OCI-LY7 (cell line): ENCODE measurements at regions not wholly inside any gene's neighbourhood (a gene's known extent, or its start where the extent isn't known, plus 50 kb on each side); places are given as distances from the start of the nearest gene placed in this dataset.

Source experiments
- EZH2phosphoT487 ChIP-seq: fragments of 200-600 bp; sonication (generic); IDR thresholded peaks from 2 replicates; pipeline ENCODE4 v1.6.1; 2018; ENCODE audit warnings: low read depth, borderline replicate concordance, mild to moderate bottlenecking, mixed run types, antibody characterized with exemption, low read length, moderate library complexity, mixed read lengths
- TF ChIP-seq, protein P1 (sequence below): fragments of 200-600 bp; sonication (generic); conservative IDR thresholded peaks from 2 replicates; pipeline ENCODE4 v1.5.1; 2014; ENCODE audit warnings: mild to moderate bottlenecking, antibody characterized with exemption, low read length, moderate library complexity, mixed read lengths

DNA sequence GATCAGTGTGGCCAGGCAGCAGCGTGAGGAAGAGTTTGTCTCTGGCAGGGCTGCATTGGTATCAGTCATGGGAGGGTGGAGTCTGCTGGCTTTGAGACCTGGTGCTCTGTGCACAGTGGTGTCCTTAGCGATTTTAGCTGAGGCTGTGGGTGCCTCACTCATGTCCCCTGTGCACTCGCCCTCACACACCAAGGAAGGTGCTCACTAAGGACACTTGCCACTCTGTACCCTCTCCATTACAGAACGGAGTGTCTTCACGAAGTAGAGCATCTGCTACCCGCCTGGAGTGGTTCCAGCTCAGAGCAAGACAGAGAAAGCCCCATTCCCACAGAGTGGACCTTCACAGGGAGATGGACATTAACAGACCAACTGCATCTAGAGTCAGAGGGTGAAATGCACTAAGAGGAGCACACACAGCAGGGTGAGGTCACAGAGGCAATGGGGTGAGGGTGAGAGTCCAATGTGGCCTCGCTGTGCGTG lies 117.9 kb downstream of the MATN1 start:
- no peak for TF ChIP-seq EZH2phosphoT487
- TF ChIP-seq, protein P1, sequence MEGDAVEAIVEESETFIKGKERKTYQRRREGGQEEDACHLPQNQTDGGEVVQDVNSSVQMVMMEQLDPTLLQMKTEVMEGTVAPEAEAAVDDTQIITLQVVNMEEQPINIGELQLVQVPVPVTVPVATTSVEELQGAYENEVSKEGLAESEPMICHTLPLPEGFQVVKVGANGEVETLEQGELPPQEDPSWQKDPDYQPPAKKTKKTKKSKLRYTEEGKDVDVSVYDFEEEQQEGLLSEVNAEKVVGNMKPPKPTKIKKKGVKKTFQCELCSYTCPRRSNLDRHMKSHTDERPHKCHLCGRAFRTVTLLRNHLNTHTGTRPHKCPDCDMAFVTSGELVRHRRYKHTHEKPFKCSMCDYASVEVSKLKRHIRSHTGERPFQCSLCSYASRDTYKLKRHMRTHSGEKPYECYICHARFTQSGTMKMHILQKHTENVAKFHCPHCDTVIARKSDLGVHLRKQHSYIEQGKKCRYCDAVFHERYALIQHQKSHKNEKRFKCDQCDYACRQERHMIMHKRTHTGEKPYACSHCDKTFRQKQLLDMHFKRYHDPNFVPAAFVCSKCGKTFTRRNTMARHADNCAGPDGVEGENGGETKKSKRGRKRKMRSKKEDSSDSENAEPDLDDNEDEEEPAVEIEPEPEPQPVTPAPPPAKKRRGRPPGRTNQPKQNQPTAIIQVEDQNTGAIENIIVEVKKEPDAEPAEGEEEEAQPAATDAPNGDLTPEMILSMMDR, result no peak
